H54 (cell line): ENCODE measurements at regions not wholly inside any gene's neighbourhood (a gene's known extent, or its start where the extent isn't known, plus 50 kb on each side); places are given as distances from the start of the nearest gene placed in this dataset.

ENCODE experiments used
- DNase-seq: peaks from one replicate; pipeline ENCODE4 v3.0.0; 2011; ENCODE audit warnings: low spot score, mixed read lengths; ENCODE audit not compliant: insufficient read length
- FAIRE-seq: peaks from 3 replicates; lab custom pipeline; 2011; peaks lifted over from hg19 to GRCh38; lab: Jason Lieb, UNC
- POLR2A ChIP-seq: IDR thresholded peaks from 2 replicates; pipeline ENCODE4 v1.6.1; 2011; ENCODE audit warnings: low read depth, mild to moderate bottlenecking, low read length

DNA sequence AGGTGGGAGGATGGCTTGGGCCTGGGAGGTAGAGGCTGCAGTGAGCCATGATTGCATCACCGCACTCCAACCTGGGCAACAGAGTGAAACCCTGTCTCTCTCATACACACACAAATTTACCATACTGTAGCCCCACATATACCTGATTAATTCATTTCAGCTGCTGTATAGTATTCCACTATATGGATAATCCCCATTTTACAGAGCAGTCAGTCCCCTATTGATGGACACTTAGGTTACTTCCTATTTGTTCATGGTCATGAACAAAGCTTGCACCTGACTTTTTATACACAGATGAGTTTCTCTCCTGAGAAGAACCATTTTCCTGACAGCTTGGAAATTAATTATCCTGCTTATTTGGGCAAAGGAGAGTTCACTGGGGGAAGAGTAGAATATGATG is 59.2 kb downstream of the EMX2 start:
- FAIRE-seq (no peak), DNase-seq (no peak)
- TF ChIP-seq POLR2A = no peak

GRCh38 chr10:117603081-117603480 is 60.5 kb downstream of the EMX2 start:
- DNase-seq = no peak
- no peak for FAIRE-seq

DNA sequence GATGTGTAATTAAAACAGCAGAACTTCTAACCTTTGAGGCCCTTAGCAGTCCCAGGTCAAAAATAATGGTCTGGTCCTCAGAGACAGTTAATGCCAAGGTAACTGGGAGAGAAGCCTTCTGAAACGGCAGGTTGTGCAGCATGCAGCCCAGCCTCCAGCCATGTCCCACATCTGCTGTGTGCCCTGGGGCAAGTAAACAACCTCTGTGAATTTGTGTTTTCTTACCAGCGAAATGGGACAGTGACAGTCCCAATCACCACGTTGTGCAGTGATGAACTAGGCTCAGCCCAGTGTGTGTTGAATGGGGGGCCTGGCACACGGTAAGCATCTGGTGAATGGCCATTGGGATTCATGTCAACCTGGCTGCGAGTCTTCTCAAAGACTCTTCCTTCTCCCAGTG is 61.2 kb downstream of the EMX2 start:
- FAIRE-seq (no peak), DNase-seq (no peak)
- TF ChIP-seq POLR2A = no peak

More at GRCh38 chr10:117603081-117603480, 60.5 kb downstream of the EMX2 start:
- TF ChIP-seq POLR2A = no peak

- DNase-seq = peak; percentile 29
- no peak for FAIRE-seq
- TF ChIP-seq POLR2A = no peak
These were observed 66.7 kb downstream of the EMX2 start for GRCh38 chr10:117609095-117609795.

- DNase-seq (no peak), FAIRE-seq (no peak)
- TF ChIP-seq POLR2A = no peak
These were observed 67.2 kb downstream of the EMX2 start for GRCh38 chr10:117609796-117610170.

DNA sequence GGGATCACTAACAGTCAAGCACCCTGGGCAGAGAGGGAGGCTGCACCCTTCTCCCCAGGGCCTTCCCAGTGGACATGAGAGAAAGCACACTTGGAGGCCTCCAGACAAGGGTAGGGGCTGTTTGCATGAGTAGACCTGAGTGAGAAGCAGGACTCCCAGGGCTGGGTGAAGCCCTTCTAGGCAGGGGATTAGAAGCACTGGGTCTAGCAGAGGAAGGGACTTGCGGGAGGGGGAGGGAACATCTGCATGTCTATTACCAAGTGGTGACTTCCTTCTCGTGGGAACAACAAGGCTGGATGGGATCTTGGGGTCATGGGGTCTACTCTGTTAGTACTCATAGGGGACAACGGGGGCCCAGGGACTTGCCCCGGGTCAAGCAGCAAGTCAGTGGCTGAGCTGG is 67.8 kb downstream of the EMX2 start:
- no peak for TF ChIP-seq POLR2A
- DNase-seq = no peak
- no peak for FAIRE-seq

GRCh38 chr10:117612113-117612512 is 69.6 kb downstream of the EMX2 start:
- FAIRE-seq = no peak
- no peak for TF ChIP-seq POLR2A

GRCh38 chr10:117615649-117616048 is 73.1 kb downstream of the EMX2 start:
- FAIRE-seq = no peak
- TF ChIP-seq POLR2A = no peak

More at GRCh38 chr10:117612113-117612512, 69.6 kb downstream of the EMX2 start:
- no peak for DNase-seq

GRCh38 chr10:117616179-117616578 is 73.6 kb downstream of the EMX2 start:
- TF ChIP-seq POLR2A = no peak
- no peak for FAIRE-seq
- DNase-seq = no peak

More at GRCh38 chr10:117615649-117616048, 73.1 kb downstream of the EMX2 start:
- no peak for DNase-seq

DNA sequence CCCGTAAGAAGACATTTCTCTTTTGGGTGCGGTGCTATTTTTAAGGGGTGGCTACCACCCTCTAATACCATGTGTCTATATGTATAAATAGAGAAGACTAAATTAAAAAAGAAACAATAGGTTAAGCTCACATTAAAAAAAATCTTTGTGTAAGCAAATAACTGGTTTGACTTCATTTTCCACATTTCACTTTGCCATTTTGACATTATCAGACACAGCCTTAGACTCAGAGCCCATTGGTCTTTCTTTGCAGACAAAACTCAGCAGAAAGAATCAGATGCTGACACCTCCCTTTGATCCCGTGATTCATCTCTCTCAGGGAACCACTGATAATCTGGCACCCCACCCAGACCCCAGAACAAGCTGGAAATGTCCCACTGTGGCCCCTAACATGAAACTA is 74.5 kb downstream of the EMX2 start:
- DNase-seq (no peak), FAIRE-seq (no peak)
- no peak for TF ChIP-seq POLR2A

DNA sequence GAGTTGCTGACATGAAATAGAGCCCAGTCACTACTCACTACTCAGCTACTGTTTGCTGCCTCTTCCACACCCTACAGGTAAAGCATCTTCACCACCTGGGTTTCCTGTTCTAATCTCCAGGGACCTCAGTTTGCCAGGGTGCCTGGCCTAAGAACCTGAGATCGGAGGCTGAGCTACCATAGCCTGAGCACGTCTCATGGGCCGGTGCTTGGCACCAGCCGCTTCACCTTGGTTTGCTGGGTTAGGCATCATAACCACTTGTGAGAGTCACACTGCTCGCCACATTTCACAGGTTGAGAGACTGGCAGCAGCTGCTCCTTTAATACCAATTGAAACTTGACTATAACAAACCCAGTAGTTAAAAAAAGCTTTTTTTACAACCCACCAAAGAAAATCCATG is 75.1 kb downstream of the EMX2 start:
- no peak for FAIRE-seq
- no peak for TF ChIP-seq POLR2A
- no peak for DNase-seq

GRCh38 chr10:117619223-117619622 is 76.7 kb downstream of the EMX2 start:
- TF ChIP-seq POLR2A = no peak
- DNase-seq (no peak), FAIRE-seq (no peak)

DNA sequence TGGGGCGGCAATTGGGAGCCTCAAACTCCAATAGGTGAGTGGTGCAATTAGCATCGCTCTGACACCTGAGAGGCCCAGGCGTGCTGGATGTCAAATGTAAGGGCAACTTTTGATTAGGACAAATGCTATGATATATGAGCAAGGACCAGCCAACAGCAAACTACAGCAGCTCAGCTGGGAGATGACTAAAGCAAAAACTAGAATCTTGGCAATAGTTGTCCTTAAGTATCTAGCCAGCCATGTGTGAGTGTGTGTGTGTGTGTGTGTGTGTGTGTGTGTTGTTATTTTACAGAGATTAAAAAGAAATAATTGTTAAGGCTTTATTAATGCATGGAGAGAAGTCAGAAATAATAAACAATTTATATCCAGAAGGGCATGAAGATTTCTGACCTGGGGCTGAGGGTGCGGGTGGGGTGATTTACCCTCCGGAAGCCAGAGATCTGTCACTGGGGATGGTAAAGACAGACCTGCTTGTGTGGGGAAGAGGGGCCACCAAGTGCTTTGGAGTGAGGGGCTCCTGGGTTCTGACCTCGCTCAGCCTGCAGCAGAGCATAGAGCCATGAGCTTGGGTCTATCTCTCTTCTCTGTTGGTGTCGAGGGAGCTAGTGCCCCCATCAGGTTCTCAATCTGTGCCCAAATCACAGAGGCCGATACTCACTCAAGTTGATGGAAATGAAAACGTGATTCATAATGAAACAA is 77.3 kb downstream of the EMX2 start:
- no peak for TF ChIP-seq POLR2A
- FAIRE-seq (no peak), DNase-seq (no peak)

GRCh38 chr10:117621196-117621595 is 78.7 kb downstream of the EMX2 start:
- TF ChIP-seq POLR2A = no peak
- DNase-seq = no peak
- FAIRE-seq = no peak
